K562 (cell line): ENCODE measurements at regions not wholly inside any gene's neighbourhood (a gene's known extent, or its start where the extent isn't known, plus 50 kb on each side); places are given as distances from the start of the nearest gene placed in this dataset.

Experiments used
- ATAC-seq: fragments of 200-7000 bp; cut with Tn5 transposase; 3 replicates; pipeline ENCODE4 v1.9.1; 2020; ENCODE audit warnings: moderate library complexity
- BruUV-seq: library from RNA; stranded (reverse); fragments of 400-500 nt; replicated peaks from 2 replicates; lab custom pipeline; 2021; lab: Mats Ljungman, UMichigan
- CTCF ChIA-PET: fragments of 300-600 bp; formaldehyde crosslinking; extraction: SDS; loops from one replicate; lab custom pipeline; 2021; ENCODE audit warnings: low intra/inter-chr PET ratio; lab: Yijun Ruan, JAX
- POLR2A ChIA-PET: fragments of 300-600, 350-650 bp; sonication (Branson Sonifier 250); formaldehyde crosslinking; extraction: SDS; loops from one replicate; lab custom pipeline; 2021; ENCODE audit warnings: antibody characterized with exemption, inconsistent platforms; lab: Yijun Ruan, JAX
- DNase-seq, 4 experiments: peaks; one replicate each; pipeline versions ENCODE4 v3.0.0 to v3.0.0-alpha.2; 2011 to 2018; ENCODE audit warnings: low spot score in 3 of 4, mixed read lengths in 3 of 4; ENCODE audit errors: extremely low read depth in 1 of 4
- FAIRE-seq: peaks from 2 replicates; lab custom pipeline; 2011; peaks lifted over from hg19 to GRCh38; lab: Jason Lieb, UNC
- H2AFZ ChIP-seq: 2 replicates; pipeline ENCODE4 v1.6.0; 2011; ENCODE audit warnings: low read depth, low read length, control low read depth, inconsistent platforms
- H3K27ac ChIP-seq: fragments of 200-600 bp; 3 replicates; pipeline ENCODE4 v1.8.0; 2011; ENCODE audit warnings: low read depth, mild to moderate bottlenecking, control low read depth, inconsistent platforms, low read length, moderate library complexity, mixed read lengths; ENCODE audit errors: extremely low read depth
- H3K27me3 ChIP-seq, 2 experiments: fragments of 300-600 bp in 1 of 2; 2 replicates in 1 of 2; 3 replicates in 1 of 2; pipeline versions ENCODE4 v1.6.0 to v1.8.0; 2011; ENCODE audit warnings: inconsistent platforms in 2 of 2, low read length in 2 of 2, mild to moderate bottlenecking in 1 of 2, mixed read lengths in 1 of 2, moderate library complexity in 1 of 2; ENCODE audit not compliant: control insufficient read depth in 2 of 2, insufficient read depth in 2 of 2
- H3K36me3 ChIP-seq: fragments of 300-600 bp; 3 replicates; pipeline ENCODE4 v1.8.0; 2011; ENCODE audit warnings: mild to moderate bottlenecking, low read length, inconsistent platforms; ENCODE audit not compliant: control insufficient read depth, insufficient read depth
- H3K4me1 ChIP-seq, 2 experiments: fragments of 200-600 bp in 1 of 2; replicated peaks in 1 of 2; 2 replicates in 1 of 2; 3 replicates in 1 of 2; pipeline versions ENCODE4 v1.5.1 to v1.8.0; 2011; ENCODE audit warnings: inconsistent platforms in 2 of 2, low read length in 2 of 2, mild to moderate bottlenecking in 1 of 2, mixed read lengths in 1 of 2, moderate library complexity in 1 of 2; ENCODE audit not compliant: control insufficient read depth in 2 of 2, insufficient read depth in 2 of 2
- H3K4me2 ChIP-seq: 2 replicates; pipeline ENCODE4 v1.6.1; 2011; ENCODE audit warnings: low read length, control low read depth, inconsistent platforms, mixed read lengths; ENCODE audit not compliant: insufficient read depth
- H3K4me3 ChIP-seq: fragments of 200-600 bp; sonication (generic), shearing (Covaris generic); 2 replicates; pipeline ENCODE4 v1.5.1; 2016; ENCODE audit warnings: control low read depth, inconsistent platforms
- H3K79me2 ChIP-seq: fragments of 200-600 bp; 3 replicates; pipeline ENCODE4 v1.8.0; 2011; ENCODE audit warnings: low read length, inconsistent platforms; ENCODE audit not compliant: control insufficient read depth, insufficient read depth
- H3K9ac ChIP-seq, 2 experiments: 2 replicates each; pipeline versions ENCODE4 v1.6.0 to v1.6.1; 2011; ENCODE audit warnings: low read depth in 2 of 2, low read length in 2 of 2, control low read depth in 1 of 2, inconsistent platforms in 1 of 2, mild to moderate bottlenecking in 1 of 2, mixed read lengths in 1 of 2; ENCODE audit not compliant: insufficient read depth in 1 of 2
- H3K9me1 ChIP-seq: one replicate; pipeline ENCODE4 v1.6.0; 2011; ENCODE audit warnings: inconsistent platforms, mild to moderate bottlenecking, low read length, moderate library complexity; ENCODE audit not compliant: control insufficient read depth, insufficient read depth
- H3K9me3 ChIP-seq: replicated peaks from 2 replicates; pipeline ENCODE4 v1.5.1; 2011; ENCODE audit warnings: low read depth, low read length, inconsistent platforms; ENCODE audit not compliant: control insufficient read depth, insufficient read depth
- H4K20me1 ChIP-seq: replicated peaks from 2 replicates; pipeline ENCODE4 v1.6.1; 2011; ENCODE audit warnings: low read length, inconsistent platforms, mixed read lengths; ENCODE audit not compliant: control insufficient read depth, insufficient read depth
- CBFA2T3 ChIP-seq: fragments of 450-650 bp; IDR thresholded peaks from 2 replicates; pipeline ENCODE4 v1.6.1; 2017
- ELF2 ChIP-seq: fragments of 250-450 bp; sonication (Bioruptor Pico); IDR thresholded peaks from 2 replicates; pipeline ENCODE4 v1.5.0; 2021; ENCODE audit warnings: mild to moderate bottlenecking
- GABPB2 ChIP-seq: fragments of 250-450 bp; sonication (Bioruptor Pico); conservative IDR thresholded peaks from 2 replicates; pipeline ENCODE4 v1.5.1; 2021; ENCODE audit warnings: mild to moderate bottlenecking
- HNRNPLL ChIP-seq: fragments of 200-400 bp; formaldehyde crosslinking; IDR thresholded peaks from 2 replicates; pipeline ENCODE4 v1.6.1; 2017; ENCODE audit warnings: low read length, low read depth, mild to moderate bottlenecking; ENCODE audit not compliant: poor library complexity, severe bottlenecking
- OTX1 ChIP-seq: fragments of 450-650 bp; formaldehyde crosslinking; IDR thresholded peaks from 2 replicates; pipeline ENCODE4 v1.4.0; 2022; ENCODE audit warnings: mild to moderate bottlenecking
- SMAD4 ChIP-seq: fragments of 250-450 bp; sonication (Bioruptor Pico); conservative IDR thresholded peaks from 2 replicates; pipeline ENCODE4 v1.8.0; 2021; ENCODE audit warnings: inconsistent platforms, mild to moderate bottlenecking, moderate library complexity
- SOX6 ChIP-seq: fragments of 450-650 bp; IDR thresholded peaks from 2 replicates; pipeline ENCODE4 v1.6.1; 2014; ENCODE audit warnings: mild to moderate bottlenecking
- TAF7 ChIP-seq: fragments of 450-650 bp; IDR thresholded peaks from 2 replicates; pipeline ENCODE4 v1.6.1; 2016; ENCODE audit warnings: missing genetic modification characterization, missing compliant biosample characterization
- ZNF140 ChIP-seq: fragments of 250-450 bp; sonication (Bioruptor Pico); IDR thresholded peaks from 2 replicates; pipeline ENCODE4 v1.8.0; 2021; ENCODE audit warnings: moderate library complexity, mild to moderate bottlenecking, inconsistent platforms
- ZSCAN29 ChIP-seq: fragments of 450-650 bp; IDR thresholded peaks from 2 replicates; pipeline ENCODE4 v1.6.1; 2017
- WGBS: fragments of 100-300 bp; shearing (Covaris generic); methylation state at CpG from one replicate; pipeline ENCODE4 v1.1.6; 2016; ENCODE audit warnings: low coverage, mixed read lengths; ENCODE audit not compliant: insufficient coverage; ENCODE audit errors: missing lambda C conversion rate; 5-methylcytosine and 5-hydroxymethylcytosine counted together
- in situ Hi-C: fragments of 300-500 bp; cut with MboI; formaldehyde crosslinking; loops from 4 replicates; pipeline ENCODE4 v1.15.0; 2018; ENCODE audit warnings: inconsistent platforms, mixed read lengths
- intact Hi-C: fragments of 100-400 bp; cut with micrococcal nuclease; formaldehyde crosslinking; loops from 2 replicates; pipeline ENCODE4 v1.14.2; 2022
- TF ChIP-seq, protein P1 (sequence below): fragments of 250-450 bp; sonication (Bioruptor Pico); IDR thresholded peaks from 2 replicates; pipeline ENCODE4 v1.8.0; 2022; ENCODE audit warnings: moderate library complexity, mild to moderate bottlenecking, inconsistent platforms
- TF ChIP-seq, protein P2 (sequence below), 3 experiments: fragments of 200-800 bp in 1 of 3; fragments of 250-450 bp in 1 of 3; fragments of 450-650 bp in 1 of 3; sonication (Bioruptor Pico) in 1 of 3; sonication (Bioruptor generic) in 1 of 3; formaldehyde crosslinking in 1 of 3; IDR thresholded peaks; 2 replicates each; pipeline versions ENCODE4 v1.6.1 to v1.8.0; 2016 to 2022; ENCODE audit warnings: mild to moderate bottlenecking in 2 of 3, missing genetic modification characterization in 2 of 3, missing compliant biosample characterization in 1 of 3, moderate library complexity in 1 of 3

DNA sequence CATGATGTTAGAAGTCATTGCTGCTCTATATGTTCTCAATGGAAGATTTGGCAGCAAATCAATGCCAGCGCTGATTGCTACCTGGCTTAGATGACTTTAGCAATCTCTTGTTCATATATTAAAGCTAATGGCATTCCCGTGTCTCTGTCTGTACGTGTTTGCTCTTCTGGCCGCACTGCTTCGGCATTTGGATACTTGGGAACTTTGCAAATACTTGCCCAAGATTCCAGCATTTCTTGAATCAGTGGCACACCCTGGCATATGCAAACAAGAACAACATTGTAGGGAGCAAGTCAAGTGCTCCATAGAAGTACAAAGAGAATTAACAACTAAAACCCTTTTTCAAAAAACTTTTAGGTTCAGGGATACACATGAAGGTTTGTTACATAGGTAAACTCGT, 128.9 kb upstream of the TMEM164 start:
- Histone ChIP-seq H3K27me3 (no peaks in the 10 kb centered on the region), H3K9me3 (no peaks in the 10 kb centered on the region), H3K36me3 (no peaks in the 10 kb centered on the region), H2AFZ (no peak overlapping the region), H3K4me1 (no peaks in the 10 kb centered on the region; a peak in 1 of 5 replicates), H3K9me1 (no peaks in the 10 kb centered on the region), H3K4me2 (no peak overlapping the region), H3K27ac (no peak overlapping the region), H3K4me3 (no peak overlapping the region), H4K20me1 (no peaks in the 10 kb centered on the region), H3K9ac (no peak overlapping the region), H3K79me2 (no peaks in the 10 kb centered on the region)
- TF ChIP-seq SOX6 (no peak), ELF2 (CRISPR knock-in tag) (no peak), ZSCAN29 (no peak)
- intact Hi-C loops (no loop called here), in situ Hi-C loops (no loop called here)
- ATAC-seq (no peak), DNase-seq (no peak), FAIRE-seq (no peak)
- CTCF ChIA-PET: no interaction called here
- WGBS: 46% methylated on average over 6 of the region's 6 CpGs
- POLR2A ChIA-PET: no interaction called here
- no TSS peak for BruUV-seq

DNA sequence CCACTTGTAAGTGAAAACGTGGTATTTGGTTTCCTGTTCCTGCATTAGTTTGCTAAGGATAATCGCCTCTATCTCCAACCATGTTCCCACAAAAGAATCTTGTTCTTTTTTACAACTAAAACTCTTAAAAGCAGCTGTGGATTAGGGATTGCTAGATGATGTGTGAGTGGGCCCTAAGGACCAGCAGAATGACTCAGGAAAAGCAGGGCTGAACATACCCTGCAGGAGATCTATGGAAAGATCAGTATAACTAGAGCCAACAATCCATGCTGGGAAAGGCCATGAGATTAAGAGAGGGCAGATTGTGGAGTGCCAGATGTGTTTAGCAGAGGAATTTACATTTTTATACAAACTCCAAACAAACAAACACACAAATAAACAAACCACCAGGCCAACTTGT, 128.4 kb upstream of the TMEM164 start:
- no peak overlapping the region for H3K9ac ChIP-seq
- no peak overlapping the region for H3K4me3 ChIP-seq
- H3K9me1 ChIP-seq: no peaks in the 10 kb centered on the region
- no peaks in the 10 kb centered on the region for H3K79me2 ChIP-seq
- BruUV-seq: no TSS peak
- H3K27ac ChIP-seq: no peak overlapping the region
- no peaks in the 10 kb centered on the region for H3K36me3 ChIP-seq
- ChIA-PET POLR2A (no interaction called here), CTCF (no interaction called here)
- 25% methylated on average over 1 of the region's 2 CpGs for WGBS
- no peak overlapping the region for H3K4me2 ChIP-seq
- ATAC-seq: no peak
- H3K9me3 ChIP-seq: no peaks in the 10 kb centered on the region
- no peaks in the 10 kb centered on the region for H4K20me1 ChIP-seq
- no peak for FAIRE-seq
- H3K4me1 ChIP-seq: no peaks in the 10 kb centered on the region; a peak in 2 of 5 replicates
- in situ Hi-C loops (no loop called here), intact Hi-C loops (no loop called here)
- DNase-seq: no peak
- no peaks in the 10 kb centered on the region for H3K27me3 ChIP-seq
- H2AFZ ChIP-seq: no peak overlapping the region
- TF ChIP-seq TAF7 (tag) (no peak), GABPB2 (CRISPR knock-in tag) (no peak), HNRNPLL (no peak), OTX1 (CRISPR knock-in tag) (no peak), ZNF140 (CRISPR knock-in tag) (no peak), CBFA2T3 (no peak), SMAD4 (CRISPR knock-in tag) (no peak)
- TF ChIP-seq, protein P1, sequence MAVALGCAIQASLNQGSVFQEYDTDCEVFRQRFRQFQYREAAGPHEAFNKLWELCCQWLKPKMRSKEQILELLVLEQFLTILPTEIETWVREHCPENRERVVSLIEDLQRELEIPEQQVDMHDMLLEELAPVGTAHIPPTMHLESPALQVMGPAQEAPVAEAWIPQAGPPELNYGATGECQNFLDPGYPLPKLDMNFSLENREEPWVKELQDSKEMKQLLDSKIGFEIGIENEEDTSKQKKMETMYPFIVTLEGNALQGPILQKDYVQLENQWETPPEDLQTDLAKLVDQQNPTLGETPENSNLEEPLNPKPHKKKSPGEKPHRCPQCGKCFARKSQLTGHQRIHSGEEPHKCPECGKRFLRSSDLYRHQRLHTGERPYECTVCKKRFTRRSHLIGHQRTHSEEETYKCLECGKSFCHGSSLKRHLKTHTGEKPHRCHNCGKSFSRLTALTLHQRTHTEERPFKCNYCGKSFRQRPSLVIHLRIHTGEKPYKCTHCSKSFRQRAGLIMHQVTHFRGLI (CRISPR knock-in tag): no peak
- TF ChIP-seq, protein P2, sequence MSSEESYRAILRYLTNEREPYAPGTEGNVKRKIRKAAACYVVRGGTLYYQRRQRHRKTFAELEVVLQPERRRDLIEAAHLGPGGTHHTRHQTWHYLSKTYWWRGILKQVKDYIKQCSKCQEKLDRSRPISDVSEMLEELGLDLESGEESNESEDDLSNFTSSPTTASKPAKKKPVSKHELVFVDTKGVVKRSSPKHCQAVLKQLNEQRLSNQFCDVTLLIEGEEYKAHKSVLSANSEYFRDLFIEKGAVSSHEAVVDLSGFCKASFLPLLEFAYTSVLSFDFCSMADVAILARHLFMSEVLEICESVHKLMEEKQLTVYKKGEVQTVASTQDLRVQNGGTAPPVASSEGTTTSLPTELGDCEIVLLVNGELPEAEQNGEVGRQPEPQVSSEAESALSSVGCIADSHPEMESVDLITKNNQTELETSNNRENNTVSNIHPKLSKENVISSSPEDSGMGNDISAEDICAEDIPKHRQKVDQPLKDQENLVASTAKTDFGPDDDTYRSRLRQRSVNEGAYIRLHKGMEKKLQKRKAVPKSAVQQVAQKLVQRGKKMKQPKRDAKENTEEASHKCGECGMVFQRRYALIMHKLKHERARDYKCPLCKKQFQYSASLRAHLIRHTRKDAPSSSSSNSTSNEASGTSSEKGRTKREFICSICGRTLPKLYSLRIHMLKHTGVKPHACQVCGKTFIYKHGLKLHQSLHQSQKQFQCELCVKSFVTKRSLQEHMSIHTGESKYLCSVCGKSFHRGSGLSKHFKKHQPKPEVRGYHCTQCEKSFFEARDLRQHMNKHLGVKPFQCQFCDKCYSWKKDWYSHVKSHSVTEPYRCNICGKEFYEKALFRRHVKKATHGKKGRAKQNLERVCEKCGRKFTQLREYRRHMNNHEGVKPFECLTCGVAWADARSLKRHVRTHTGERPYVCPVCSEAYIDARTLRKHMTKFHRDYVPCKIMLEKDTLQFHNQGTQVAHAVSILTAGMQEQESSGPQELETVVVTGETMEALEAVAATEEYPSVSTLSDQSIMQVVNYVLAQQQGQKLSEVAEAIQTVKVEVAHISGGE (CRISPR knock-in tag; IDR thresholded peaks at IDR 0.05): no peak
